Fibroblast of pulmonary artery (primary cell): ENCODE measurements at regions not wholly inside any gene's neighbourhood (a gene's known extent, or its start where the extent isn't known, plus 50 kb on each side); places are given as distances from the start of the nearest gene placed in this dataset.

ENCODE experiments used
- DNase-seq: peaks from one replicate; pipeline ENCODE4 v3.0.0-alpha.2; 2010; ENCODE audit warnings: low read depth
- H3K4me3 ChIP-seq: replicated peaks from 2 replicates; pipeline ENCODE4 v1.5.1; 2011; ENCODE audit warnings: low read depth, mild to moderate bottlenecking, control low read depth, low read length, moderate library complexity
- TF ChIP-seq, protein P1 (sequence below): IDR thresholded peaks from 2 replicates; pipeline ENCODE4 v1.5.1; 2011; ENCODE audit warnings: mild to moderate bottlenecking, control low read depth, low read length, inconsistent platforms; ENCODE audit errors: missing control alignments

DNA sequence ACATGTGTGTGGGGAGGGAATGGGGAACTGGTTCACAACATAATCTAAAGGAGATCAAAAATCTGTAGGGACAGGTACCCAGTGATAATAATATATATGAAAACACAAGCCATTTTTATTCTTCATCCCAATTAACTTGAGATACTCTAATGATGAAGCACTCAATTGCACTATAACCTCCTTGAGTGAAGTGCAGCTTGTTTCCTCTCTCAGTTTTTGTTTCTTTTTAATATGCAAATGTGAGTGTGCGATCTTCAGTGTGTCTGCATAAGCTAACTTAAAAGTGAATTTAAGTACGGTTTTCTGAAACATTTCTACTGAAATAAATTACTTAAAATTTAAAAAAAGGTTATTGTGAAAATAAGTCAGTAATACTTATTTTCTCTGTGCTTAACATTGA, 623.5 kb downstream of the CDH11 start:
- H3K4me3 ChIP-seq, result no peak overlapping the region
- no peak for DNase-seq
- TF ChIP-seq, protein P1, sequence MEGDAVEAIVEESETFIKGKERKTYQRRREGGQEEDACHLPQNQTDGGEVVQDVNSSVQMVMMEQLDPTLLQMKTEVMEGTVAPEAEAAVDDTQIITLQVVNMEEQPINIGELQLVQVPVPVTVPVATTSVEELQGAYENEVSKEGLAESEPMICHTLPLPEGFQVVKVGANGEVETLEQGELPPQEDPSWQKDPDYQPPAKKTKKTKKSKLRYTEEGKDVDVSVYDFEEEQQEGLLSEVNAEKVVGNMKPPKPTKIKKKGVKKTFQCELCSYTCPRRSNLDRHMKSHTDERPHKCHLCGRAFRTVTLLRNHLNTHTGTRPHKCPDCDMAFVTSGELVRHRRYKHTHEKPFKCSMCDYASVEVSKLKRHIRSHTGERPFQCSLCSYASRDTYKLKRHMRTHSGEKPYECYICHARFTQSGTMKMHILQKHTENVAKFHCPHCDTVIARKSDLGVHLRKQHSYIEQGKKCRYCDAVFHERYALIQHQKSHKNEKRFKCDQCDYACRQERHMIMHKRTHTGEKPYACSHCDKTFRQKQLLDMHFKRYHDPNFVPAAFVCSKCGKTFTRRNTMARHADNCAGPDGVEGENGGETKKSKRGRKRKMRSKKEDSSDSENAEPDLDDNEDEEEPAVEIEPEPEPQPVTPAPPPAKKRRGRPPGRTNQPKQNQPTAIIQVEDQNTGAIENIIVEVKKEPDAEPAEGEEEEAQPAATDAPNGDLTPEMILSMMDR, result no peak

DNA sequence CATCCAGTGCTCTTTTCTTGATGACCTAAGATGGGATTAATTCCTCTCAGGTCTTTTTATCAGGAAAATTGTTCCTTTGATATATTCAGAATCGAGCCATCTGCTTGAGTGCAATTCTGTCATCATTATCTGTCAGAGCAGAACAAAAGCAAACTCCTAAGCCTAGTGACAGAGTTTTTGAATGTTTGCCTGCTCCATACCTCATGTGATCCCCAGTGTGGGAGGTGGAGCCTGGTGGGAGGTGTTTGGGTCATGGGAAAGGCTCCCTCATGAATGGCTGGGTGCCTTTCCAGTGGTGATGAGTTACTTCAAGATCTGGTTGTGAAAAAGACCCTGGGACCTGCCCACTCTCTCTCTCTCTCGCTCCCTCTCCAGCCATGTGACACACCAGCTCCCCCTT, 628.2 kb downstream of the CDH11 start:
- TF ChIP-seq, protein P1, result no peak
- no peak overlapping the region for H3K4me3 ChIP-seq
- DNase-seq, result no peak

DNA sequence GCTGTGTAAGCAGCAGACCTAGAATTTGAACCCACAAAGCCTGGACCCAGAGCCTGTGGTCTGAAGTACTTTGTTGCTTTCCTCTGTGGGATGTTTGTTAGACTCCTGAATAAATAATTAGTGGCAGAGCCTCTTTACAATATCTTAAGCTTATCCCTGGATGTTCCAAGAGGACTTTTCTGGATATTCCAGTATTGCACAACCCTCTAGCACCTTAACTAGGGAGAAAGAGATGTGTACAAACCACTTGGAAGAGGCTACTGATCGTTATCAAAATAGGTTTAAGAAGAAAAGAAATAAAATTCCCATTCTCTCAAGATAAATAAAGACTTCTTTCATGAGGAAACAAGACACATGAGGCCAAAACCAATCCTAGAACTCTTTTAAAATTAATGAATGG, 632.4 kb downstream of the CDH11 start:
- DNase-seq, result peak; percentile 26
- no peak overlapping the region for H3K4me3 ChIP-seq
- TF ChIP-seq, protein P1, result no peak

DNA sequence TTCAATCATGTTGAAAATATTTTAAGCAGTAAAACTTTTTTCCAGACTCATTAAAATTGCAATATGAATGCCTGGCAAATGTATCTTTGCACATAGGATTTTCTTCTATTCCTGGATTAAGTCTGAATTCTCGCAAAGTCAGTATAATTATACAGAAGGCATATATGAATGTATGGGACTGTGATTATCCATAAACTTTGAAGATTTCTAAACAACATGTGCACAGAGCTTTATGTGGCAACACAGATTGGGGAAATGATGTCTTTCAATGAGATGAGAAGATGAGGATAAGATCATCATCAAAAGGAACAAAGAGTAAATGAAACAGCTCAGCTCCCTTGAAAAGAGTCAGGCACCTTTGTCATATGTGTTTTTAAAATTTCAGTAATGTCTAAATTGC, 635.3 kb downstream of the CDH11 start:
- TF ChIP-seq, protein P1, result no peak
- no peak overlapping the region for H3K4me3 ChIP-seq
- no peak for DNase-seq

DNA sequence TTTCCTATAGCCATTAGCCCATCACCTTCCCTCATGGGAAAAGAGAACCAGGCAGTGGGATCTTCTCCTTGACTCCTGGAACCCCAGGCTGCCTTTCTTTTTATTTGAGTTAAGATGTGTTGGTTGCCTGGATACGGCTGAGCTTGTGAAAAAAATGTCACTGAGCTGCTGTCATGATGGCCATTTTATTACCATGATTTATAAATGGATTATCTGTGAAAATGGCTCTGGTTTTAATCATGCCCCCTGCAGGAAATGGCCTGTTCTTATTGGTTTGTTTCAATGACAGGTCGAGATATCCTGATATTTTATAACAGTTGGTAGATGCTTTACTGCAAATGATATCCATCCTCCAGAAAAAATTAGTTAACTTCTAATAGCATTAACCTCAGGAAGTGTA, 640.4 kb downstream of the CDH11 start:
- TF ChIP-seq, protein P1, result no peak
- no peak for DNase-seq
- H3K4me3 ChIP-seq, result no peak overlapping the region

DNA sequence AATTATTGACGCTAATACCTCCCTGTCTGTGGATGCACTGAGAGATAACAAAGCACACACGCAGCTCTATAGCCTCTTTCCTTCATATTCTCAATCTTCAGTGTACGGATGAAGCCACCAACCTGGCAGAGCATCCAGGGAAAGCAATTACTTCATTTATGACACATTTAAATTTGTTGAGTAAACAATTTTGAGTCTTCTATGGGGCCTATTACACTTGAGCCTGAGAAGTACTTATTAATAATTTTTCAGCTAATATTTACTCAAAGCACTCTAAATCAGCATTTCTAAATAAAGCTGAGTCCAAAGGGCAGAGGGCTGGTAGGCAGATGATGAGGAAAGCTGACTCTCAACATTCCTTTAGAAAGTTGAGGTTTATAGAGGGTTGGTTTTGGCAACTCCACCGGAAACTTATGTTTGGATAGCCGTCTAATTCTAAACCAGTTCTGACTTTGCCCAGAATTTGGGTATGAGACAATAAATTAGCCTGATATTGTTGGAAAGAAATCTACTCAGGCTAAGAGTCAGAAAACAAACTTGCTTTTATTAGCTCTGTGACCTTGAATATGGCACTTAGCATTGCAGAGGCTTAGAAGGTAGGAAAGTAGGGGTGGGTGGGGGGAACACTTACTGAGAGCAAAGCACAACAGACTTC, 643.5 kb downstream of the CDH11 start:
- peak; percentile 69 for DNase-seq
- TF ChIP-seq, protein P1, result no peak

DNA sequence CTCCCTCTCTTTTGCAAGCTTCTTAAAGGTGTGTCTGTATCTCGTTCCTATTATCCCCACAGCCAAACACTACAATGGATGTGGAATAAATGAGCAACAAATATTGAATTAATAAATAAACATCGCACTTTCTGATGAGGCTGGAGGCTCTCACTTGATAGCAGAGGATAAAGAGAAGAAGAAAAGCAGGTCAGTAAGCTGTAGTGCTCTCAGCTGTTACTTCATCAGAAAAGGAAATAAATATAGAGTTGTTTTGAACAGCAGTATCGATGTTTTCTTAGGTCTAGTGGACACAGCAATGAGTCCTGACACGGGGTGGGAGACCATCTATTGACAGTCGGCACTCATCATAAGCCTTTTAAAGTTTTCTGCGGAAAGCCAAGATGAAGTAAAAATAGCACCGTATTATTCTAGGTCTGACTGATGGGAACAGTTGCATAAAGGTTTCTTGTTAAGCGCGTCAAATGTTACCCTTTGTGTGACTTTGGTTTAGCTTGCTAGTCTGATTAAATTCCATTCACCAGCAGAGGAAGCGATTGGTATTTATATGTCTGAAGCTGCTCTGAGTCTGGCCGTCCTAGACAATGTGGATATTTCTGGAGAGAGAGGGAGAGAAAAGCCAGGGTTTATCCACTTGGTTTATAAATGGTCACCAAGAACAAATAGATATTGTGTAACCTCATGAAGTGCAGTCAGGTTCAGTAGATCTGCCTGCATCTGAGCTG, 646.1 kb downstream of the CDH11 start:
- TF ChIP-seq, protein P1, result no peak
- peak; percentile 62 for DNase-seq
- no peak overlapping the region for H3K4me3 ChIP-seq

More for the DNA sequence above, 643.5 kb downstream of the CDH11 start:
- no peak overlapping the region for H3K4me3 ChIP-seq
